GM23338 (cell line): ENCODE measurements at regions not wholly inside any gene's neighbourhood (a gene's known extent, or its start where the extent isn't known, plus 50 kb on each side); places are given as distances from the start of the nearest gene placed in this dataset.

Source experiments
- CREB1 ChIP-seq: fragments of 250-450 bp; sonication (Bioruptor Pico); IDR thresholded peaks from 2 replicates; pipeline ENCODE4 v1.5.0; 2020; ENCODE audit warnings: low read depth, mild to moderate bottlenecking, moderate library complexity
- CTCF ChIP-seq, 2 experiments: fragments of 200-600 bp in 1 of 2; sonication (generic) in 1 of 2; conservative IDR thresholded peaks; 2 replicates each; pipeline versions ENCODE4 v1.5.1 to v1.6.1; 2016 to 2017; ENCODE audit warnings: antibody characterized with exemption in 2 of 2, low read depth in 2 of 2, mild to moderate bottlenecking in 2 of 2, moderate library complexity in 1 of 2
- ETS1 ChIP-seq: IDR thresholded peaks from 2 replicates; pipeline ENCODE4 v1.6.1; 2016; ENCODE audit warnings: antibody characterized with exemption
- EZH2 ChIP-seq: fragments of 200-600 bp; sonication (generic); IDR thresholded peaks from one replicate; pipeline ENCODE4 v1.8.0; 2017; ENCODE audit warnings: antibody characterized with exemption, mild to moderate bottlenecking, low read depth; ENCODE audit not compliant: unreplicated experiment
- EZH2phosphoT487 ChIP-seq: fragments of 200-600 bp; sonication (generic); IDR thresholded peaks from one replicate; pipeline ENCODE4 v1.8.1; 2018; ENCODE audit warnings: antibody characterized with exemption; ENCODE audit not compliant: unreplicated experiment
- JUNB ChIP-seq: IDR thresholded peaks from one replicate; pipeline ENCODE4 v1.6.1; 2016; ENCODE audit warnings: antibody characterized with exemption; ENCODE audit not compliant: unreplicated experiment
- NANOG ChIP-seq: IDR thresholded peaks from 2 replicates; pipeline ENCODE4 v1.6.1; 2016; ENCODE audit warnings: antibody characterized with exemption, borderline replicate concordance
- POLR2AphosphoS5 ChIP-seq: IDR thresholded peaks from 2 replicates; pipeline ENCODE4 v1.6.1; 2016; ENCODE audit warnings: antibody characterized with exemption, low read depth
- REST ChIP-seq: IDR thresholded peaks from one replicate; pipeline ENCODE4 v1.6.1; 2018; ENCODE audit warnings: antibody characterized with exemption; ENCODE audit not compliant: unreplicated experiment
- ZNF114 ChIP-seq: fragments of 250-450 bp; sonication (Bioruptor Pico); IDR thresholded peaks from 2 replicates; pipeline ENCODE4 v1.5.0; 2020; ENCODE audit warnings: mild to moderate bottlenecking, moderate library complexity
- ZNF331 ChIP-seq: fragments of 250-450 bp; sonication (Bioruptor Pico); IDR thresholded peaks from 2 replicates; pipeline ENCODE4 v1.5.0; 2020; ENCODE audit warnings: low read depth, mild to moderate bottlenecking, moderate library complexity

- TF ChIP-seq CTCF (conservative IDR thresholded peaks at IDR 0.05; ENCODE audit: low read depth in 2 of 2) (no peak), ZNF114 (CRISPR knock-in tag) (no peak), POLR2AphosphoS5 (no peak), EZH2 (no peak), REST (no peak), NANOG (no peak), EZH2phosphoT487 (no peak), ETS1 (no peak), JUNB (no peak), CREB1 (CRISPR knock-in tag) (no peak), ZNF331 (CRISPR knock-in tag) (no peak)
These were observed 113.8 kb upstream of the PPP2R3B start for GRCh38 chrX:500481-501010.
